ENCODE measurements at regions not wholly inside any gene's neighbourhood (a gene's known extent, or its start where the extent isn't known, plus 50 kb on each side); places are given as distances from the start of the nearest gene placed in this dataset.

GRCh38 chr10:28250782-28251181 is 52.1 kb downstream of the MPP7 start:
- DNase-seq (ENCODE audit: low spot score) = peak; percentile 52

- DNase-seq (ENCODE audit: low spot score) = no peak
These were observed 52.5 kb downstream of the MPP7 start for GRCh38 chr10:28250358-28250757.

GRCh38 chr10:28249512-28249911 is 53.4 kb downstream of the MPP7 start:
- DNase-seq (ENCODE audit: low spot score) = no peak

- DNase-seq (ENCODE audit: low spot score) = peak; percentile 38
These were observed 54.8 kb downstream of the MPP7 start for GRCh38 chr10:28248092-28248491.

GRCh38 chr10:28246023-28246422 is 56.8 kb downstream of the MPP7 start:
- DNase-seq (ENCODE audit: low spot score) = no peak

GRCh38 chr10:28243923-28244322 is 58.9 kb downstream of the MPP7 start:
- DNase-seq (ENCODE audit: low spot score) = no peak

- DNase-seq (ENCODE audit: low spot score) = no peak
These were observed 60.2 kb downstream of the MPP7 start for GRCh38 chr10:28242555-28243204.

- DNase-seq (ENCODE audit: low spot score) = peak; percentile 71
These were observed 61.0 kb downstream of the MPP7 start for GRCh38 chr10:28241741-28242399.

GRCh38 chr10:28240400-28240799 is 62.5 kb downstream of the MPP7 start:
- no peak for DNase-seq (ENCODE audit: low spot score)

- DNase-seq (ENCODE audit: low spot score) = no peak
These were observed 66.3 kb downstream of the MPP7 start for GRCh38 chr10:28236591-28236990.

- DNase-seq (ENCODE audit: low spot score) = no peak
These were observed 82.1 kb downstream of the MPP7 start for GRCh38 chr10:28220811-28221210.

GRCh38 chr10:28219251-28219650 is 83.6 kb downstream of the MPP7 start:
- DNase-seq (ENCODE audit: low spot score) = peak; percentile 16

- peak; percentile 74 for DNase-seq (ENCODE audit: low spot score)
These were observed 85.0 kb downstream of the MPP7 start for GRCh38 chr10:28217848-28218247.

- no peak for DNase-seq (ENCODE audit: low spot score)
These were observed 86.9 kb downstream of the MPP7 start for GRCh38 chr10:28215930-28216329.

- DNase-seq (ENCODE audit: low spot score) = no peak
These were observed 88.6 kb downstream of the MPP7 start for GRCh38 chr10:28214219-28214618.

GRCh38 chr10:28211759-28212158 is 91.1 kb downstream of the MPP7 start:
- DNase-seq (ENCODE audit: low spot score) = no peak

GRCh38 chr10:28207799-28208198 is 95.1 kb downstream of the MPP7 start:
- DNase-seq (ENCODE audit: low spot score) = no peak

- peak; percentile 25 for DNase-seq (ENCODE audit: low spot score)
These were observed 99.9 kb downstream of the MPP7 start for GRCh38 chr10:28202941-28203352.

GRCh38 chr10:28201410-28202400 is 101.2 kb downstream of the MPP7 start:
- DNase-seq (ENCODE audit: low spot score) = no peak

- no peak for DNase-seq (ENCODE audit: low spot score)
These were observed 102.1 kb downstream of the MPP7 start for GRCh38 chr10:28200775-28201174.

- no peak for DNase-seq (ENCODE audit: low spot score)
These were observed 102.9 kb downstream of the MPP7 start for GRCh38 chr10:28199941-28200340.

GRCh38 chr10:28190196-28190595 is 112.7 kb downstream of the MPP7 start:
- DNase-seq (ENCODE audit: low spot score) = no peak

- DNase-seq (ENCODE audit: low spot score) = no peak
These were observed 114.3 kb downstream of the MPP7 start for GRCh38 chr10:28188526-28188925.
